ENCODE measurements at regions not wholly inside any gene's neighbourhood (a gene's known extent, or its start where the extent isn't known, plus 50 kb on each side); places are given as distances from the start of the nearest gene placed in this dataset.

DNA sequence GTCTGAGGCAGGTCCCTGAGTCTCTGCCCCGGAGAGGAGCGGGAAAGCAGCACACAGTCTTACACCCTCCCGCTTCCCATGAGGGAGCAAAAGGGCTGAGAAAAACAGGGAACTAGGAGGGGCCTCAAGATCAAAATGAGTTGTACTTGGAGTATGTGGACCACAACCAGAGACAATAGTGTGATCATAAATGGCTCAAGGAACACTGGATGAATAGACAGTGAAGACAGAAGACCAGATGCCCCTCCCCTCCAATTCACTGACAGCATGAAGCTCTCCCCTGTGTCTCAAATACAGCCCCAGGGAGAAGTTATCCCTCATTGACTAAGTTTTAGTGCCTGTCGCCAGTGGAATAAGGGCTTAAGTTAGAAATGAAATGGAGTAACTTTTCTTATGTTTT is 191.0 kb downstream of the TFAP2A start:
- Histone ChIP-seq H4K5ac (ENCODE audit: low read depth, low read length) (no peak overlapping the region), H3K4me1 (ENCODE audit: control insufficient read depth, insufficient read depth, low read length) (no peaks in the 10 kb centered on the region), H3K9me1 (ENCODE audit: insufficient read depth, low read length) (no peaks in the 10 kb centered on the region), H3K79me1 (ENCODE audit: low read depth in 1 of 2, low read length in 2 of 2) (no peaks in the 10 kb centered on the region), H4K20me1 (ENCODE audit: insufficient read depth, low read length) (no peaks in the 10 kb centered on the region), H2BK20ac (ENCODE audit: low read depth, low read length) (no peak overlapping the region), H2AFZ (replicated peaks; ENCODE audit: low read length, poor library complexity) (no peak overlapping the region), H4K91ac (ENCODE audit: insufficient read depth, low read depth, low read length) (no peak overlapping the region), H3K4me2 (ENCODE audit: low read depth, low read length) (no peak overlapping the region), H3K18ac (ENCODE audit: low read depth, low read length) (no peak overlapping the region), H3K9me3 (ENCODE audit: control insufficient read depth, insufficient read depth, low read length) (peaks cover 19% of the 10 kb centered on the region), H2AK5ac (ENCODE audit: low read depth, low read length) (no peak overlapping the region), H4K8ac (ENCODE audit: low read depth in 2 of 2, low read length in 2 of 2) (no peak overlapping the region), H3K14ac (replicated peaks; ENCODE audit: low read depth, low read length) (no peak overlapping the region), H2BK5ac (ENCODE audit: low read depth, low read length, poor library complexity, severe bottlenecking) (no peak overlapping the region), H2AK9ac (replicated peaks; ENCODE audit: low read depth, low read length, poor library complexity) (no peak overlapping the region), H3K4ac (ENCODE audit: low read depth, low read length) (no peak overlapping the region), H3K56ac (ENCODE audit: extremely low read depth, insufficient read depth, low read length) (no peak overlapping the region), H2BK15ac (ENCODE audit: low read depth, low read length) (no peak overlapping the region), H3K27ac (ENCODE audit: insufficient read depth, low read length) (no peak overlapping the region), H2BK120ac (ENCODE audit: low read depth, low read length) (no peak overlapping the region), H3K36me3 (ENCODE audit: control insufficient read depth, insufficient read depth, low read length) (no peaks in the 10 kb centered on the region), H3K23ac (ENCODE audit: low read depth, low read length) (no peak overlapping the region), H3K9ac (ENCODE audit: low read depth, low read length) (no peak overlapping the region), H3K27me3 (ENCODE audit: control insufficient read depth, insufficient read depth, low read length) (no peaks in the 10 kb centered on the region), H3K4me3 (ENCODE audit: insufficient read depth, low read depth, low read length) (no peak overlapping the region)
- BruUV-seq (replicated peaks), result no TSS peak
- TF ChIP-seq, protein P1, sequence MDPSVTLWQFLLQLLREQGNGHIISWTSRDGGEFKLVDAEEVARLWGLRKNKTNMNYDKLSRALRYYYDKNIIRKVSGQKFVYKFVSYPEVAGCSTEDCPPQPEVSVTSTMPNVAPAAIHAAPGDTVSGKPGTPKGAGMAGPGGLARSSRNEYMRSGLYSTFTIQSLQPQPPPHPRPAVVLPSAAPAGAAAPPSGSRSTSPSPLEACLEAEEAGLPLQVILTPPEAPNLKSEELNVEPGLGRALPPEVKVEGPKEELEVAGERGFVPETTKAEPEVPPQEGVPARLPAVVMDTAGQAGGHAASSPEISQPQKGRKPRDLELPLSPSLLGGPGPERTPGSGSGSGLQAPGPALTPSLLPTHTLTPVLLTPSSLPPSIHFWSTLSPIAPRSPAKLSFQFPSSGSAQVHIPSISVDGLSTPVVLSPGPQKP (IDR thresholded peaks at IDR 0.05; ENCODE audit: borderline replicate concordance, low read depth, low read length), result no peak
- no peak for TF ChIP-seq CHD1 (IDR thresholded peaks at IDR 0.05; ENCODE audit: low read depth, low read length)
- no peak for TF ChIP-seq RAD21 (IDR thresholded peaks at IDR 0.05; ENCODE audit: low read length)
- TF ChIP-seq RFX5 (IDR thresholded peaks at IDR 0.05; ENCODE audit: low read depth, low read length), result no peak
- no peak for TF ChIP-seq CTCF (conservative IDR thresholded peaks at IDR 0.05; ENCODE audit: low read depth, low read length)
- TF ChIP-seq FOS (IDR thresholded peaks at IDR 0.05; ENCODE audit: low read depth, low read length), result no peak
- no peak for TF ChIP-seq MXI1 (IDR thresholded peaks at IDR 0.05; ENCODE audit: borderline replicate concordance, low read depth, low read length)
- no peak for TF ChIP-seq BHLHE40 (IDR thresholded peaks at IDR 0.05; ENCODE audit: low read depth, low read length)
- no peak for TF ChIP-seq CEBPB (IDR thresholded peaks at IDR 0.05; ENCODE audit: low read depth, low read length)
- no peak for TF ChIP-seq MAZ (IDR thresholded peaks at IDR 0.05; ENCODE audit: borderline replicate concordance, low read depth, low read length)
- no peak for TF ChIP-seq RCOR1 (IDR thresholded peaks at IDR 0.05; ENCODE audit: insufficient replicate concordance, low read length)
- no peak for TF ChIP-seq POLR2A (IDR thresholded peaks at IDR 0.05; ENCODE audit: low read depth, low read length)
- TF ChIP-seq MAFK (IDR thresholded peaks at IDR 0.05; ENCODE audit: low read depth, low read length), result no peak
- no CpG with 5 or more reads among the region's 4 CpGs for WGBS, 2 experiments (ENCODE audit: extremely low coverage in 2 of 2, insufficient read length in 1 of 2)
- CTCF ChIA-PET, result no interaction called here
- POLR2A ChIA-PET (ENCODE audit: unreplicated experiment), result no interaction called here
- intact Hi-C loops (cut with micrococcal nuclease) (no loop called here), dilution Hi-C loops (cut with HindIII; ENCODE audit: low sequenced_read_pairs, unreplicated experiment) (no loop called here), in situ Hi-C loops (cut with MboI; ENCODE audit: low sequenced_read_pairs) (no loop called here)
- no peak for DNase-seq
- ATAC-seq (ENCODE audit: low read depth), result no peak
